Adrenal gland (tissue), 9 donors: ENCODE measurements at regions not wholly inside any gene's neighbourhood (a gene's known extent, or its start where the extent isn't known, plus 50 kb on each side); places are given as distances from the start of the nearest gene placed in this dataset.
"Not testable (repeated sequence)": the region's sequence is repeated elsewhere in the genome, so short reads cannot be mapped to it uniquely, and the experiment has no call there.

ENCODE experiments used
- DNase-seq, 7 donors: peaks; one replicate each; pipeline ENCODE4 v3.0.0-alpha.2; 2019 to 2020
- H3K27ac ChIP-seq, 5 donors: fragments of 200-600 bp; sonication (generic) in 4 of 5; 1 replicate in 3 of 5; 2 replicates in 2 of 5; pipeline versions ENCODE4 v1.5.1 to v1.8.0; 2016 to 2020; ENCODE audit warnings: mild to moderate bottlenecking in 1 of 5
- H3K27me3 ChIP-seq: fragments of 200-600 bp; 2 replicates; pipeline ENCODE4 v1.8.0; 2021
- H3K36me3 ChIP-seq, 2 donors: fragments of 200-600 bp; replicated peaks in 1 of 2; 1 replicate in 1 of 2; 2 replicates in 1 of 2; pipeline versions ENCODE4 v1.5.1 to v1.8.0; 2018 to 2022
- H3K4me1 ChIP-seq, 2 donors: fragments of 200-600 bp; replicated peaks in 1 of 2; 1 replicate in 1 of 2; 2 replicates in 1 of 2; pipeline versions ENCODE4 v1.5.1 to v1.8.0; 2018 to 2021
- H3K4me3 ChIP-seq, 4 donors: fragments of 200-600 bp; sonication (generic) in 3 of 4; one replicate each; pipeline ENCODE4 v1.5.1; 2016 to 2018
- H3K9me3 ChIP-seq, 3 donors: fragments of 200-600 bp; sonication (generic) in 1 of 3; replicated peaks in 1 of 3; 1 replicate in 2 of 3; 2 replicates in 1 of 3; pipeline versions ENCODE4 v1.5.1 to v1.8.0; 2016 to 2021
- CTCF ChIP-seq, 6 experiments: fragments of 450-650 bp in 4 of 6; fragments of 200-600 bp in 2 of 6; sonication (generic) in 1 of 6; IDR thresholded peaks; 1 replicate in 5 of 6; 2 replicates in 1 of 6; pipeline versions ENCODE4 v1.5.1 to v1.8.0; 2016 to 2021; ENCODE audit warnings: antibody characterized with exemption in 6 of 6, mild to moderate bottlenecking in 2 of 6, moderate library complexity in 1 of 6
- POLR2A ChIP-seq, 2 donors: fragments of 450-650 bp; IDR thresholded peaks; one replicate each; pipeline ENCODE4 v1.6.1; 2017; ENCODE audit warnings: antibody characterized with exemption in 2 of 2, mild to moderate bottlenecking in 2 of 2, moderate library complexity in 1 of 2
- WGBS, 4 donors: extraction: QIAGEN DNeasy Blood & Tissue Kit in 2 of 4; methylation state at CpG; one replicate each; pipeline versions ENCODE4 v1.1.5 to v1.1.7; 2013 to 2017; 5-methylcytosine and 5-hydroxymethylcytosine counted together
- intact Hi-C, 2 donors: fragments of 100-400 bp; cut with DNase I; formaldehyde crosslinking; loops; one replicate each; pipeline versions ENCODE4 v1.14.1 to v1.15.0; 2022 to 2023
- donor health status: healthy with polysubstance abuse.
- donor health status: Bipolar disorder and iron deficiency.
- donor health status: DM: yes; HTN: yes; CAD: no.
- donor health status: DM: no; HTN: no; CAD: no.
- donor health status: DM: no; HTN: no; CAD: no.

GRCh38 chr4:77353724-77354315, 196.8 kb downstream of the CCNG2 start:
- H3K36me3 ChIP-seq, DNase-seq, H3K4me3 ChIP-seq, H3K4me1 ChIP-seq, H3K27ac ChIP-seq, H3K9me3 ChIP-seq, H3K27me3 ChIP-seq, intact Hi-C loops: not testable (repeated sequence)
- WGBS, 4 donors, result 56 to 72% (median 69%) methylated on average over 3 to 4 of the region's 5 CpGs
- TF ChIP-seq CTCF (IDR thresholded peaks at IDR 0.05), result peak in 3 of 6 experiments; percentile 11 to 19 (median 18)

GRCh38 chr4:77354550-77354949, 197.5 kb downstream of the CCNG2 start:
- Histone ChIP-seq H3K27ac (no peak overlapping the region), H3K4me1 (no peaks in the 10 kb centered on the region), H3K9me3 (no peaks in the 10 kb centered on the region), H3K4me3 (no peak overlapping the region), H3K36me3 (no peaks in the 10 kb centered on the region), H3K27me3 (no peaks in the 10 kb centered on the region)
- DNase-seq, result no peak
- intact Hi-C loops, result no loop called here
- TF ChIP-seq CTCF (IDR thresholded peaks at IDR 0.05) (no peak), POLR2A (IDR thresholded peaks at IDR 0.05) (no peak)
- WGBS, 4 donors, result 58 to 83% (median 63%) methylated on average over 1 of the region's 1 CpG

DNA sequence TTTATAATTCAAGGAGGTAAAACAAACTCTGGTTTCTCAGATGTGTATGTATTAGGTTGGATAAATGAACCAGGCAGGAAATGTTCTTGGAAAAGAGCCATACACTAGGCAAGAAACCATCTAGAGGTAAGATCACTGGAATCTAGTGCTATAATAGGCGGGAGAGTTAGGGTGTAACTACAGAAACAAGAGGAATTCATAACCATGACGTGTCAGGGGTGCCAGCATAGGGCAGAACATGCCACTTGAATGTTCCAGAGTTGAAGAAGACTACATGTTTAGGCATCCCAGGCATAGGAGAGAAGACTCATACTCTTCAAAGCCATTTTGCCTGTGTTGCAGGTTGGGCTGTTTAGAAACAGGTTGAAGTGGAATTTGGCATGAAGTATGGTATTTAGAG, 198.7 kb downstream of the CCNG2 start:
- 84 to 94% (median 89%) methylated on average over 2 of the region's 2 CpGs for WGBS, 4 donors

DNA sequence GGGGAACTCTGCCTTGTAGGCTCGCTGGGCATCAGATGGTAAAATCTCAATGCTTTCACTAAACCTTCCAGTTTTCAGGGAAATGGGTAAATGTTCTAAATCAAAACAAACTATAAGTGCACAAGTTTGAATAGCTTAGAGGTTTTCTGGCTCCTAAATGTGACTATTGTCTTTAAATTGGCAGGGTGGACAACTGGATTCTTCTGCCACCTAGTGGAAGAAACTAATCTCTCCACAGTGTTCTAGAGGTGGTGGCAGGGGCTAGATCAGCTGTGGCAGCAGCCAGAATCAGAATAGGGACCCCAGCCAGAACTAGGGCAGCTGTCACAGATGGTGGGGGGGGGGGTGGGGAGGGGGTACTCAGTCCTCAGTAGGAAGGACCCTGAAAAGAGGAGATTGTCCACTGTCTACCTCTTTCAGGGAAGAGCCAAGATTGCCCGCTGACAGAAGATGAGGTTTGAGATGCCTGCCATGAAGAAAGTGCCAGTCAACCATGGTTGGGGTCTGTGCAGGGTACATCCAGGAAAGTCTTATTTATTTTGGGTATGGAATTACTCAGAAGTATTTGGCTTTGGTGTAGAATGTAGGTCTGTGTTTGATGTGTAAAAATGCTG, 201.4 kb downstream of the CCNG2 start:
- no peaks in the 10 kb centered on the region for H3K27me3 ChIP-seq
- intact Hi-C loops, result loop anchor here (5.0 kb wide), 1 partner anchor 116 kb away; no protein-coding TSS in a partner anchor
- no peaks in the 10 kb centered on the region for H3K4me1 ChIP-seq
- 86 to 92% (median 90%) methylated on average over 2 of the region's 2 CpGs for WGBS, 4 donors
- H3K27ac ChIP-seq, result no peak overlapping the region
- no peak overlapping the region for H3K4me3 ChIP-seq
- peak in 3 of 7 donors; percentile 16 to 19 (median 17) for DNase-seq
- no peaks in the 10 kb centered on the region for H3K36me3 ChIP-seq
- TF ChIP-seq CTCF (IDR thresholded peaks at IDR 0.05) (peak; percentile 27 to 56 (median 38)), POLR2A (IDR thresholded peaks at IDR 0.05) (no peak)
- H3K9me3 ChIP-seq, result no peaks in the 10 kb centered on the region

More for the DNA sequence above, 198.7 kb downstream of the CCNG2 start:
- no peak for DNase-seq
- Histone ChIP-seq H3K4me1 (no peaks in the 10 kb centered on the region), H3K36me3 (no peaks in the 10 kb centered on the region), H3K4me3 (no peak overlapping the region), H3K27me3 (no peaks in the 10 kb centered on the region), H3K27ac (no peak overlapping the region), H3K9me3 (no peaks in the 10 kb centered on the region)
- intact Hi-C loops, result loop anchor here (5.0 kb wide), 1 partner anchor 113 kb away; no protein-coding TSS in a partner anchor
- TF ChIP-seq POLR2A (IDR thresholded peaks at IDR 0.05) (no peak), CTCF (IDR thresholded peaks at IDR 0.05) (no peak)
